Coronary artery (tissue), 2 donors: ENCODE measurements at regions not wholly inside any gene's neighbourhood (a gene's known extent, or its start where the extent isn't known, plus 50 kb on each side); places are given as distances from the start of the nearest gene placed in this dataset.

Experiments
- DNase-seq: peaks from one replicate; pipeline ENCODE4 v3.0.0-alpha.2; 2017; ENCODE audit warnings: low spot score
- H3K27ac ChIP-seq, 2 donors: fragments of 200-600 bp; sonication (generic); one replicate each; pipeline ENCODE4 v1.5.1; 2016 to 2019
- H3K4me3 ChIP-seq: fragments of 200-600 bp; sonication (generic); 2 replicates; pipeline ENCODE4 v1.5.1; 2016; ENCODE audit warnings: mild to moderate bottlenecking, moderate library complexity
- CTCF ChIP-seq: fragments of 200-600 bp; sonication (generic); IDR thresholded peaks from one replicate; pipeline ENCODE4 v1.5.1; 2019; ENCODE audit warnings: antibody characterized with exemption

- Histone ChIP-seq H3K27ac (no peak overlapping the region), H3K4me3 (no peak overlapping the region)
- DNase-seq, result no peak
- TF ChIP-seq CTCF, result no peak
Measured at GRCh38 chr20:58011947-58012610, 216.4 kb downstream of the ANKRD60 start.

GRCh38 chr20:58011106-58011946 lies 217.1 kb downstream of the ANKRD60 start:
- no peak for DNase-seq
- no peak overlapping the region for H3K27ac ChIP-seq
- no peak for TF ChIP-seq CTCF
- no peak overlapping the region for H3K4me3 ChIP-seq

- Histone ChIP-seq H3K27ac (no peak overlapping the region), H3K4me3 (no peak overlapping the region)
- no peak for DNase-seq
- no peak for TF ChIP-seq CTCF
Measured at GRCh38 chr20:58010666-58011065, 217.8 kb downstream of the ANKRD60 start.

- no peak for TF ChIP-seq CTCF
- no peak for DNase-seq
- H3K27ac ChIP-seq, result no peak overlapping the region
- no peak overlapping the region for H3K4me3 ChIP-seq
Measured at GRCh38 chr20:58010186-58010585, 218.3 kb downstream of the ANKRD60 start.

- no peak for DNase-seq
- peak overlapping the region; percentile 32 for H3K4me3 ChIP-seq
- H3K27ac ChIP-seq, result peak overlapping the region in 1 of 2 donors; percentile 16
- TF ChIP-seq CTCF, result no peak
Measured at GRCh38 chr20:58008866-58009265, 219.6 kb downstream of the ANKRD60 start.

- TF ChIP-seq CTCF, result no peak
- DNase-seq, result no peak
Measured at GRCh38 chr20:58008413-58008812, 220.0 kb downstream of the ANKRD60 start.

GRCh38 chr20:58007947-58008346 lies 220.5 kb downstream of the ANKRD60 start:
- no peak overlapping the region for H3K4me3 ChIP-seq
- TF ChIP-seq CTCF, result no peak
- H3K27ac ChIP-seq, result no peak overlapping the region
- no peak for DNase-seq

More at GRCh38 chr20:58008413-58008812, 220.0 kb downstream of the ANKRD60 start:
- H3K4me3 ChIP-seq, result peak overlapping the region; percentile 32
- peak overlapping the region in 1 of 2 donors; percentile 16 for H3K27ac ChIP-seq
